ENCODE measurements at regions not wholly inside any gene's neighbourhood (a gene's known extent, or its start where the extent isn't known, plus 50 kb on each side); places are given as distances from the start of the nearest gene placed in this dataset.

GRCh38 chr2:128921751-128922150 lies 603.1 kb upstream of the HS6ST1 start:
- Histone ChIP-seq H3K9ac (ENCODE audit: insufficient read depth in 1 of 2, low read depth in 2 of 2, low read length in 2 of 2) (no peak overlapping the region), H3K9me1 (ENCODE audit: control insufficient read depth, insufficient read depth, low read length) (no peaks in the 10 kb centered on the region), H3K4me1 (replicated peaks in 1 of 2; ENCODE audit: control insufficient read depth in 2 of 2, insufficient read depth in 2 of 2, low read length in 2 of 2) (no peaks in the 10 kb centered on the region), H3K27ac (ENCODE audit: extremely low read depth, low read depth, low read length) (no peak overlapping the region), H3K9me3 (replicated peaks; ENCODE audit: control insufficient read depth, insufficient read depth, low read depth, low read length) (no peaks in the 10 kb centered on the region; the same call in 1 of the 2 replicates), H4K20me1 (replicated peaks; ENCODE audit: control insufficient read depth, insufficient read depth, low read length) (no peaks in the 10 kb centered on the region), H3K4me2 (ENCODE audit: insufficient read depth, low read length) (no peak overlapping the region), H2AFZ (ENCODE audit: low read depth, low read length) (no peak overlapping the region), H3K36me3 (ENCODE audit: control insufficient read depth, insufficient read depth, low read length) (no peaks in the 10 kb centered on the region), H3K79me2 (ENCODE audit: control insufficient read depth, insufficient read depth, low read length) (no peaks in the 10 kb centered on the region), H3K27me3 (ENCODE audit: control insufficient read depth in 2 of 2, insufficient read depth in 2 of 2, low read length in 2 of 2) (no peaks in the 10 kb centered on the region), H3K4me3 (no peak overlapping the region)
- TF ChIP-seq, protein P1, sequence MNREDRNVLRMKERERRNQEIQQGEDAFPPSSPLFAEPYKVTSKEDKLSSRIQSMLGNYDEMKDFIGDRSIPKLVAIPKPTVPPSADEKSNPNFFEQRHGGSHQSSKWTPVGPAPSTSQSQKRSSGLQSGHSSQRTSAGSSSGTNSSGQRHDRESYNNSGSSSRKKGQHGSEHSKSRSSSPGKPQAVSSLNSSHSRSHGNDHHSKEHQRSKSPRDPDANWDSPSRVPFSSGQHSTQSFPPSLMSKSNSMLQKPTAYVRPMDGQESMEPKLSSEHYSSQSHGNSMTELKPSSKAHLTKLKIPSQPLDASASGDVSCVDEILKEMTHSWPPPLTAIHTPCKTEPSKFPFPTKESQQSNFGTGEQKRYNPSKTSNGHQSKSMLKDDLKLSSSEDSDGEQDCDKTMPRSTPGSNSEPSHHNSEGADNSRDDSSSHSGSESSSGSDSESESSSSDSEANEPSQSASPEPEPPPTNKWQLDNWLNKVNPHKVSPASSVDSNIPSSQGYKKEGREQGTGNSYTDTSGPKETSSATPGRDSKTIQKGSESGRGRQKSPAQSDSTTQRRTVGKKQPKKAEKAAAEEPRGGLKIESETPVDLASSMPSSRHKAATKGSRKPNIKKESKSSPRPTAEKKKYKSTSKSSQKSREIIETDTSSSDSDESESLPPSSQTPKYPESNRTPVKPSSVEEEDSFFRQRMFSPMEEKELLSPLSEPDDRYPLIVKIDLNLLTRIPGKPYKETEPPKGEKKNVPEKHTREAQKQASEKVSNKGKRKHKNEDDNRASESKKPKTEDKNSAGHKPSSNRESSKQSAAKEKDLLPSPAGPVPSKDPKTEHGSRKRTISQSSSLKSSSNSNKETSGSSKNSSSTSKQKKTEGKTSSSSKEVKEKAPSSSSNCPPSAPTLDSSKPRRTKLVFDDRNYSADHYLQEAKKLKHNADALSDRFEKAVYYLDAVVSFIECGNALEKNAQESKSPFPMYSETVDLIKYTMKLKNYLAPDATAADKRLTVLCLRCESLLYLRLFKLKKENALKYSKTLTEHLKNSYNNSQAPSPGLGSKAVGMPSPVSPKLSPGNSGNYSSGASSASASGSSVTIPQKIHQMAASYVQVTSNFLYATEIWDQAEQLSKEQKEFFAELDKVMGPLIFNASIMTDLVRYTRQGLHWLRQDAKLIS (CRISPR knock-in tag; IDR thresholded peaks at IDR 0.05): no peak
- TF ChIP-seq, protein P2, sequence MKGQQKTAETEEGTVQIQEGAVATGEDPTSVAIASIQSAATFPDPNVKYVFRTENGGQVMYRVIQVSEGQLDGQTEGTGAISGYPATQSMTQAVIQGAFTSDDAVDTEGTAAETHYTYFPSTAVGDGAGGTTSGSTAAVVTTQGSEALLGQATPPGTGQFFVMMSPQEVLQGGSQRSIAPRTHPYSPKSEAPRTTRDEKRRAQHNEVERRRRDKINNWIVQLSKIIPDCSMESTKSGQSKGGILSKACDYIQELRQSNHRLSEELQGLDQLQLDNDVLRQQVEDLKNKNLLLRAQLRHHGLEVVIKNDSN (CRISPR knock-in tag; IDR thresholded peaks at IDR 0.05): no peak
- TF ChIP-seq HNRNPUL1 (IDR thresholded peaks at IDR 0.05; ENCODE audit: low read length) (no peak), POLR2A (conservative IDR thresholded peaks at IDR 0.05) (no peak), MEIS2 (IDR thresholded peaks at IDR 0.05; ENCODE audit: partially characterized antibody) (no peak), SIX5 (IDR thresholded peaks at IDR 0.05; ENCODE audit: borderline replicate concordance in 1 of 2, insufficient read depth in 1 of 2, low read depth in 1 of 2, low read length in 2 of 2) (no peak)
- TF ChIP-seq, protein P3, sequence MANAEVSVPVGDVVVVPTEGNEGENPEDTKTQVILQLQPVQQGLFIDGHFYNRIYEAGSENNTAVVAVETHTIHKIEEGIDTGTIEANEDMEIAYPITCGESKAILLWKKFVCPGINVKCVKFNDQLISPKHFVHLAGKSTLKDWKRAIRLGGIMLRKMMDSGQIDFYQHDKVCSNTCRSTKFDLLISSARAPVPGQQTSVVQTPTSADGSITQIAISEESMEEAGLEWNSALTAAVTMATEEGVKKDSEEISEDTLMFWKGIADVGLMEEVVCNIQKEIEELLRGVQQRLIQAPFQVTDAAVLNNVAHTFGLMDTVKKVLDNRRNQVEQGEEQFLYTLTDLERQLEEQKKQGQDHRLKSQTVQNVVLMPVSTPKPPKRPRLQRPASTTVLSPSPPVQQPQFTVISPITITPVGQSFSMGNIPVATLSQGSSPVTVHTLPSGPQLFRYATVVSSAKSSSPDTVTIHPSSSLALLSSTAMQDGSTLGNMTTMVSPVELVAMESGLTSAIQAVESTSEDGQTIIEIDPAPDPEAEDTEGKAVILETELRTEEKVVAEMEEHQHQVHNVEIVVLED (CRISPR knock-in tag; IDR thresholded peaks at IDR 0.05): no peak
- POLR2A ChIA-PET: no interaction called here
- intact Hi-C loops (cut with micrococcal nuclease) (no loop called here), in situ Hi-C loops (cut with MboI) (no loop called here)
- FAIRE-seq: no peak
- CTCF ChIA-PET (ENCODE audit: low intra/inter-chr PET ratio): no interaction called here
- no peak for ATAC-seq
- no peak for DNase-seq (ENCODE audit: extremely low read depth in 1 of 4, low spot score in 3 of 4)
- no TSS peak for BruUV-seq (replicated peaks)
- WGBS (ENCODE audit: insufficient coverage, low coverage, missing lambda C conversion rate): 0% methylated on average over 2 of the region's 2 CpGs
